ENCODE measurements at regions not wholly inside any gene's neighbourhood (a gene's known extent, or its start where the extent isn't known, plus 50 kb on each side); places are given as distances from the start of the nearest gene placed in this dataset.

DNA sequence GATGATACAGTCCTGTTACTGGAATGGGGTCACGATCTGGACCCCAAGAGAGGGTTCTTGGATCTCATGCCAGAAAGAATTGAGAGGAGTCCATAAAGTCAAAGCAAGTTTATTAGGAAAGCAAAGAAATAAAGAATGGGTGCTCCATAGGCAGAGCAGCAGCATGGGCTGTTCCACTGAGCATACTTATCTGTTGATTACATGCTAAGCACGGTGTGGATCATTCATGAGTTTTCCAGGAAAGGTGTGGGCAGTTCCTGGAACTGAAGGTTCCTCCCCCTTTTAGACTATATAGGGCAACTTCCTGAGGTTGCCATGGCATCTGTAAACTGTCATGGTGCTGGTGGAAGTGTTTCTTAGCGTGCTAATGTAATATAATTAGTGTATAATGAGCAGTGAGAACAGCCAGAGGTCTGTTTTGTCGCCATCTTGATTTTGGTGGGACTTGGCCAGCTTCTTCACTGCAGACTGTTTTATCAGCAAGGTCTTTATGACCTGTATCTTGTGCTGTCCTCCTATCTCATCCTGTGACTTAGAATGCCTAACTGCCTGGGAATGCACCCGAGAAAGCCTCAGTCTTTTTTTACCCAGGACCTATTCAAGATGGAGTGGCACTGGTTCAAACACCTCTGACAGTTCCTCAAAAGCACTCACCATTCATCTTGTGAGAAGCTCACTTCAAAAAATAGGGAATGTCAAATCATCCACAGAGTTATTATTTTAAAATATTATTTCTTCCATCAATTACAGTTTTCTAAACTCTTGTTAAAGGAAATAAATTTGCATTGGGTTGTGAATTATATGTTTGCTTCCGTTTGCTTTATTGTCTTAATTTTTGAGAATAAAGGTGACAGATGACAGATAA lies 1358.8 kb upstream of the TMEM132C start:
- no peak for FAIRE-seq
- no peak overlapping the region for H3K14ac ChIP-seq (ENCODE audit: insufficient read length)

More for the DNA sequence above, 1358.8 kb upstream of the TMEM132C start:
- TF ChIP-seq ATF3 (IDR thresholded peaks at IDR 0.05; ENCODE audit: insufficient read depth, low read depth, low read length) (no peak), EZH2 (IDR thresholded peaks at IDR 0.05; ENCODE audit: low read depth, low read length, severe bottlenecking) (no peak), TBP (IDR thresholded peaks at IDR 0.05; ENCODE audit: low read depth, low read length) (no peak)
- Histone ChIP-seq H3K27ac (ENCODE audit: low read depth, low read length) (no peak overlapping the region), H3K23me2 (ENCODE audit: low read depth, low read length) (peaks cover 6% of the 10 kb centered on the region; the same call in 1 of the 2 replicates), H3K9me3 (ENCODE audit: insufficient read depth in 2 of 2, low read depth in 1 of 2, low read length in 1 of 2) (no peaks in the 10 kb centered on the region), H4K5ac (ENCODE audit: insufficient read length, low read depth, low read length) (no peak overlapping the region), H2AK5ac (ENCODE audit: low read depth, low read length) (no peak overlapping the region), H3K56ac (replicated peaks; ENCODE audit: insufficient read length, low read depth, low read length) (no peak overlapping the region), H3K4me2 (ENCODE audit: insufficient read depth in 1 of 2, low read depth in 2 of 2, low read length in 2 of 2) (no peak overlapping the region), H2BK12ac (ENCODE audit: low read depth, low read length) (no peak overlapping the region), H4K91ac (replicated peaks; ENCODE audit: insufficient read length, low read length) (no peak overlapping the region), H4K20me1 (replicated peaks in 1 of 2; ENCODE audit: control insufficient read depth in 1 of 2, insufficient read depth in 2 of 2, low read length in 2 of 2) (no peaks in the 10 kb centered on the region), H2BK15ac (ENCODE audit: low read length) (no peak overlapping the region), H3K27me3 (replicated peaks in 1 of 4; ENCODE audit: control insufficient read depth in 3 of 4, extremely low read depth in 1 of 4, insufficient read depth in 3 of 4, low read length in 3 of 4) (no peaks in the 10 kb centered on the region), H2AFZ (ENCODE audit: low read length) (no peak overlapping the region), H3K4me3 (ENCODE audit: extremely low read depth in 1 of 4, insufficient read depth in 2 of 4, low read depth in 3 of 4, low read length in 4 of 4) (no peak overlapping the region), H3K4ac (replicated peaks; ENCODE audit: insufficient read length, low read depth, low read length) (no peak overlapping the region), H2BK5ac (ENCODE audit: low read depth, low read length) (no peak overlapping the region), H3K36me3 (ENCODE audit: control insufficient read depth in 2 of 4, insufficient read depth in 4 of 4, low read length in 3 of 4) (no peaks in the 10 kb centered on the region), H4K8ac (ENCODE audit: extremely low read depth, insufficient read depth, low read length) (no peak overlapping the region), H3K9ac (replicated peaks in 1 of 4; ENCODE audit: extremely low read depth in 1 of 4, low read depth in 3 of 4, low read length in 3 of 4) (no peak overlapping the region), H3K18ac (ENCODE audit: extremely low read depth, low read length) (no peak overlapping the region), H2BK20ac (ENCODE audit: low read length) (no peak overlapping the region), H3K79me1 (ENCODE audit: low read depth, low read length) (no peaks in the 10 kb centered on the region), H3K4me1 (replicated peaks in 1 of 4; ENCODE audit: control insufficient read depth in 3 of 4, insufficient read depth in 4 of 4, low read length in 3 of 4) (peaks cover 0 to 10% (median 5%) of the 10 kb centered on the region in 4 experiments; a peak in 5 of 7 replicates), H3K23ac (ENCODE audit: insufficient read length) (no peak overlapping the region), H3K79me2 (ENCODE audit: control insufficient read depth in 1 of 2, insufficient read depth in 2 of 2, low read length in 2 of 2) (no peaks in the 10 kb centered on the region), H2BK120ac (replicated peaks; ENCODE audit: low read depth, low read length) (no peak overlapping the region)
- DNase-seq (ENCODE audit: low read depth in 1 of 2, low spot score in 2 of 2), result no peak
- POLR2A ChIA-PET (ENCODE audit: partially characterized antibody), result no interaction called here
- CTCF ChIA-PET (ENCODE audit: partially characterized antibody), result interaction anchor here (0.9 to 1.7 kb wide), 2 partner anchors 34 to 123 kb away, joined by 3 read pairs; no protein-coding TSS in a partner anchor
- WGBS, 2 experiments (ENCODE audit: extremely low coverage in 1 of 2, insufficient coverage in 1 of 2, insufficient read length in 1 of 2, insufficient replicate concordance in 2 of 2, low coverage in 1 of 2, low lambda C conversion rate in 2 of 2, missing lambda C conversion rate in 1 of 2), result 96% methylated on average over 6 of the region's 6 CpGs; no CpG with 5 or more reads in 1 of the 2 experiments
